K562 (cell line): ENCODE measurements at regions not wholly inside any gene's neighbourhood (a gene's known extent, or its start where the extent isn't known, plus 50 kb on each side); places are given as distances from the start of the nearest gene placed in this dataset.

Source experiments
- ATAC-seq: fragments of 200-7000 bp; cut with Tn5 transposase; 3 replicates; pipeline ENCODE4 v1.9.1; 2020; ENCODE audit warnings: moderate library complexity
- BruUV-seq: library from RNA; stranded (reverse); fragments of 400-500 nt; replicated peaks from 2 replicates; lab custom pipeline; 2021; lab: Mats Ljungman, UMichigan
- CTCF ChIA-PET: fragments of 300-600 bp; formaldehyde crosslinking; extraction: SDS; loops from one replicate; lab custom pipeline; 2021; ENCODE audit warnings: low intra/inter-chr PET ratio; lab: Yijun Ruan, JAX
- POLR2A ChIA-PET: fragments of 300-600, 350-650 bp; sonication (Branson Sonifier 250); formaldehyde crosslinking; extraction: SDS; loops from one replicate; lab custom pipeline; 2021; ENCODE audit warnings: antibody characterized with exemption, inconsistent platforms; lab: Yijun Ruan, JAX
- DNase-seq, 4 experiments: peaks; one replicate each; pipeline versions ENCODE4 v3.0.0 to v3.0.0-alpha.2; 2011 to 2018; ENCODE audit warnings: low spot score in 3 of 4, mixed read lengths in 3 of 4; ENCODE audit errors: extremely low read depth in 1 of 4
- FAIRE-seq: peaks from 2 replicates; lab custom pipeline; 2011; peaks lifted over from hg19 to GRCh38; lab: Jason Lieb, UNC
- H2AFZ ChIP-seq: 2 replicates; pipeline ENCODE4 v1.6.0; 2011; ENCODE audit warnings: low read depth, low read length, control low read depth, inconsistent platforms
- H3K27ac ChIP-seq: fragments of 200-600 bp; 3 replicates; pipeline ENCODE4 v1.8.0; 2011; ENCODE audit warnings: low read depth, mild to moderate bottlenecking, control low read depth, inconsistent platforms, low read length, moderate library complexity, mixed read lengths; ENCODE audit errors: extremely low read depth
- H3K27me3 ChIP-seq, 2 experiments: fragments of 300-600 bp in 1 of 2; 2 replicates in 1 of 2; 3 replicates in 1 of 2; pipeline versions ENCODE4 v1.6.0 to v1.8.0; 2011; ENCODE audit warnings: inconsistent platforms in 2 of 2, low read length in 2 of 2, mild to moderate bottlenecking in 1 of 2, mixed read lengths in 1 of 2, moderate library complexity in 1 of 2; ENCODE audit not compliant: control insufficient read depth in 2 of 2, insufficient read depth in 2 of 2
- H3K36me3 ChIP-seq: fragments of 300-600 bp; 3 replicates; pipeline ENCODE4 v1.8.0; 2011; ENCODE audit warnings: mild to moderate bottlenecking, low read length, inconsistent platforms; ENCODE audit not compliant: control insufficient read depth, insufficient read depth
- H3K4me1 ChIP-seq, 2 experiments: fragments of 200-600 bp in 1 of 2; replicated peaks in 1 of 2; 2 replicates in 1 of 2; 3 replicates in 1 of 2; pipeline versions ENCODE4 v1.5.1 to v1.8.0; 2011; ENCODE audit warnings: inconsistent platforms in 2 of 2, low read length in 2 of 2, mild to moderate bottlenecking in 1 of 2, mixed read lengths in 1 of 2, moderate library complexity in 1 of 2; ENCODE audit not compliant: control insufficient read depth in 2 of 2, insufficient read depth in 2 of 2
- H3K4me2 ChIP-seq: 2 replicates; pipeline ENCODE4 v1.6.1; 2011; ENCODE audit warnings: low read length, control low read depth, inconsistent platforms, mixed read lengths; ENCODE audit not compliant: insufficient read depth
- H3K4me3 ChIP-seq: fragments of 200-600 bp; sonication (generic), shearing (Covaris generic); 2 replicates; pipeline ENCODE4 v1.5.1; 2016; ENCODE audit warnings: control low read depth, inconsistent platforms
- H3K79me2 ChIP-seq: fragments of 200-600 bp; 3 replicates; pipeline ENCODE4 v1.8.0; 2011; ENCODE audit warnings: low read length, inconsistent platforms; ENCODE audit not compliant: control insufficient read depth, insufficient read depth
- H3K9ac ChIP-seq, 2 experiments: 2 replicates each; pipeline versions ENCODE4 v1.6.0 to v1.6.1; 2011; ENCODE audit warnings: low read depth in 2 of 2, low read length in 2 of 2, control low read depth in 1 of 2, inconsistent platforms in 1 of 2, mild to moderate bottlenecking in 1 of 2, mixed read lengths in 1 of 2; ENCODE audit not compliant: insufficient read depth in 1 of 2
- H3K9me1 ChIP-seq: one replicate; pipeline ENCODE4 v1.6.0; 2011; ENCODE audit warnings: inconsistent platforms, mild to moderate bottlenecking, low read length, moderate library complexity; ENCODE audit not compliant: control insufficient read depth, insufficient read depth
- H3K9me3 ChIP-seq: replicated peaks from 2 replicates; pipeline ENCODE4 v1.5.1; 2011; ENCODE audit warnings: low read depth, low read length, inconsistent platforms; ENCODE audit not compliant: control insufficient read depth, insufficient read depth
- H4K20me1 ChIP-seq: replicated peaks from 2 replicates; pipeline ENCODE4 v1.6.1; 2011; ENCODE audit warnings: low read length, inconsistent platforms, mixed read lengths; ENCODE audit not compliant: control insufficient read depth, insufficient read depth
- FOXO4 ChIP-seq: fragments of 450-650 bp; formaldehyde crosslinking; IDR thresholded peaks from 2 replicates; pipeline ENCODE4 v1.4.0; 2020; ENCODE audit warnings: mild to moderate bottlenecking, moderate library complexity
- GTF2F1 ChIP-seq: IDR thresholded peaks from 2 replicates; pipeline ENCODE4 v1.6.1; 2011; ENCODE audit warnings: low read depth, low read length, improper control_type of control experiment
- ILK ChIP-seq: fragments of 450-650 bp; IDR thresholded peaks from 2 replicates; pipeline ENCODE4 v1.6.1; 2016; ENCODE audit warnings: missing genetic modification characterization, low read depth, mild to moderate bottlenecking, missing compliant biosample characterization, moderate library complexity, borderline replicate concordance
- MAFK ChIP-seq: IDR thresholded peaks from 2 replicates; pipeline ENCODE4 v1.6.1; 2011; ENCODE audit warnings: low read length, improper control_type of control experiment
- PRMT5 ChIP-seq: sonication (generic); formaldehyde crosslinking; IDR thresholded peaks from 2 replicates; pipeline ENCODE4 v1.5.0; 2020; ENCODE audit warnings: missing genetic modification reagents
- TAL1 ChIP-seq: fragments of 450-650 bp; IDR thresholded peaks from 2 replicates; pipeline ENCODE4 v1.6.1; 2016; ENCODE audit warnings: mild to moderate bottlenecking
- ZFP91 ChIP-seq: sonication (generic); formaldehyde crosslinking; IDR thresholded peaks from 2 replicates; pipeline ENCODE4 v1.8.0; 2022; ENCODE audit warnings: mild to moderate bottlenecking, missing genetic modification reagents
- ZNF253 ChIP-seq: fragments of 250-450 bp; sonication (Bioruptor Pico); conservative IDR thresholded peaks from 2 replicates; pipeline ENCODE4 v1.6.1; 2021; ENCODE audit warnings: mild to moderate bottlenecking
- ZNF316 ChIP-seq: fragments of 450-650 bp; IDR thresholded peaks from 2 replicates; pipeline ENCODE4 v1.6.1; 2016
- WGBS: fragments of 100-300 bp; shearing (Covaris generic); methylation state at CpG from one replicate; pipeline ENCODE4 v1.1.6; 2016; ENCODE audit warnings: low coverage, mixed read lengths; ENCODE audit not compliant: insufficient coverage; ENCODE audit errors: missing lambda C conversion rate; 5-methylcytosine and 5-hydroxymethylcytosine counted together
- in situ Hi-C: fragments of 300-500 bp; cut with MboI; formaldehyde crosslinking; loops from 4 replicates; pipeline ENCODE4 v1.15.0; 2018; ENCODE audit warnings: inconsistent platforms, mixed read lengths
- intact Hi-C: fragments of 100-400 bp; cut with micrococcal nuclease; formaldehyde crosslinking; loops from 2 replicates; pipeline ENCODE4 v1.14.2; 2022
- TF ChIP-seq, protein P1 (sequence below), 2 experiments: fragments of 200-800 bp in 1 of 2; sonication (Bioruptor generic) in 1 of 2; sonication (generic) in 1 of 2; formaldehyde crosslinking in 1 of 2; IDR thresholded peaks in 1 of 2; conservative IDR thresholded peaks in 1 of 2; 2 replicates each; pipeline versions ENCODE4 v1.5.0 to v1.6.1; 2016 to 2020; ENCODE audit warnings: missing compliant biosample characterization in 1 of 2, missing genetic modification characterization in 1 of 2, missing genetic modification reagents in 1 of 2
- TF ChIP-seq, protein P2 (sequence below): fragments of 450-650 bp; IDR thresholded peaks from 2 replicates; pipeline ENCODE4 v1.6.1; 2018; ENCODE audit not compliant: partially characterized antibody

DNA sequence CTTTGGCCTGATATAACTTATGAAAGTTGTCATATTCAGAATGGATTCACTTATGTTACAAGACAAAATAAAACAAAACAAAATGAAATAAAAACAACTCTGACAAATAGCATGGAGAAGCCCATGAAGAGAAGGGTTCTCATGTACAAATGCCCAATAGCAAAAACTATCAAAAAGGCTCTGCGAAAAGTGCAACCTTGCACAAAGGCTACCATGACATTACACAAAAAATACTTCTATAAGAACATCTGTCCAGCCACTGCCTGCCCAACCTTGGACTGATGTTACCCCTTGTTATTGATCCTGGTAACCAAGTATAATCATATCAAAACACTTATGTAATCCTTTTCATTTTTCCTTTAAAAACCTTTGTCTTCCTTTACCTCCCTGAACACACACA lies 213.0 kb downstream of the ATP23 start:
- DNase-seq (no peak), FAIRE-seq (no peak), ATAC-seq (no peak)
- Histone ChIP-seq H3K27ac (no peak overlapping the region), H3K9ac (no peak overlapping the region), H3K4me3 (no peak overlapping the region), H3K27me3 (no peaks in the 10 kb centered on the region), H3K4me1 (no peaks in the 10 kb centered on the region), H3K4me2 (no peak overlapping the region), H3K9me1 (no peaks in the 10 kb centered on the region), H3K79me2 (no peaks in the 10 kb centered on the region), H4K20me1 (no peaks in the 10 kb centered on the region), H3K9me3 (no peaks in the 10 kb centered on the region), H3K36me3 (no peaks in the 10 kb centered on the region), H2AFZ (no peak overlapping the region)
- TF ChIP-seq, protein P1, sequence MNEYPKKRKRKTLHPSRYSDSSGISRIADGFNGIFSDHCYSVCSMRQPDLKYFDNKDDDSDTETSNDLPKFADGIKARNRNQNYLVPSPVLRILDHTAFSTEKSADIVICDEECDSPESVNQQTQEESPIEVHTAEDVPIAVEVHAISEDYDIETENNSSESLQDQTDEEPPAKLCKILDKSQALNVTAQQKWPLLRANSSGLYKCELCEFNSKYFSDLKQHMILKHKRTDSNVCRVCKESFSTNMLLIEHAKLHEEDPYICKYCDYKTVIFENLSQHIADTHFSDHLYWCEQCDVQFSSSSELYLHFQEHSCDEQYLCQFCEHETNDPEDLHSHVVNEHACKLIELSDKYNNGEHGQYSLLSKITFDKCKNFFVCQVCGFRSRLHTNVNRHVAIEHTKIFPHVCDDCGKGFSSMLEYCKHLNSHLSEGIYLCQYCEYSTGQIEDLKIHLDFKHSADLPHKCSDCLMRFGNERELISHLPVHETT (CRISPR knock-in tag; conservative IDR thresholded peaks at IDR 0.05 in 1 of 2, IDR thresholded peaks at IDR 0.05 in 1 of 2): no peak
- TF ChIP-seq ZFP91: no peak
- TF ChIP-seq ZNF253 (CRISPR knock-in tag): no peak
- no peak for TF ChIP-seq GTF2F1
- TF ChIP-seq MAFK: 0 out of 2 replicates have a peak, but pooled peaks have one; percentile 15
- no peak for TF ChIP-seq FOXO4 (CRISPR knock-in tag)
- no peak for TF ChIP-seq PRMT5
- no peak for TF ChIP-seq ILK (tag)
- 0 out of 2 replicates have a peak, but pooled peaks have one; percentile 3 for TF ChIP-seq ZNF316
- no peak for TF ChIP-seq TAL1
- TF ChIP-seq, protein P2, sequence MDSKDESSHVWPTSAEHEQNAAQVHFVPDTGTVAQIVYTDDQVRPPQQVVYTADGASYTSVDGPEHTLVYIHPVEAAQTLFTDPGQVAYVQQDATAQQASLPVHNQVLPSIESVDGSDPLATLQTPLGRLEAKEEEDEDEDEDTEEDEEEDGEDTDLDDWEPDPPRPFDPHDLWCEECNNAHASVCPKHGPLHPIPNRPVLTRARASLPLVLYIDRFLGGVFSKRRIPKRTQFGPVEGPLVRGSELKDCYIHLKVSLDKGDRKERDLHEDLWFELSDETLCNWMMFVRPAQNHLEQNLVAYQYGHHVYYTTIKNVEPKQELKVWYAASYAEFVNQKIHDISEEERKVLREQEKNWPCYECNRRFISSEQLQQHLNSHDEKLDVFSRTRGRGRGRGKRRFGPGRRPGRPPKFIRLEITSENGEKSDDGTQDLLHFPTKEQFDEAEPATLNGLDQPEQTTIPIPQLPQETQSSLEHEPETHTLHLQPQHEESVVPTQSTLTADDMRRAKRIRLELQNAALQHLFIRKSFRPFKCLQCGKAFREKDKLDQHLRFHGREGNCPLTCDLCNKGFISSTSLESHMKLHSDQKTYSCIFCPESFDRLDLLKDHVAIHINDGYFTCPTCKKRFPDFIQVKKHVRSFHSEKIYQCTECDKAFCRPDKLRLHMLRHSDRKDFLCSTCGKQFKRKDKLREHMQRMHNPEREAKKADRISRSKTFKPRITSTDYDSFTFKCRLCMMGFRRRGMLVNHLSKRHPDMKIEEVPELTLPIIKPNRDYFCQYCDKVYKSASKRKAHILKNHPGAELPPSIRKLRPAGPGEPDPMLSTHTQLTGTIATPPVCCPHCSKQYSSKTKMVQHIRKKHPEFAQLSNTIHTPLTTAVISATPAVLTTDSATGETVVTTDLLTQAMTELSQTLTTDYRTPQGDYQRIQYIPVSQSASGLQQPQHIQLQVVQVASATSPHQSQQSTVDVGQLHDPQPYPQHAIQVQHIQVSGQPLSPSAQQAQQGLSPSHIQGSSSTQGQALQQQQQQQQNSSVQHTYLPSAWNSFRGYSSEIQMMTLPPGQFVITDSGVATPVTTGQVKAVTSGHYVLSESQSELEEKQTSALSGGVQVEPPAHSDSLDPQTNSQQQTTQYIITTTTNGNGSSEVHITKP: no peak
- 0% methylated on average over 1 of the region's 1 CpG for WGBS
- POLR2A ChIA-PET: no interaction called here
- intact Hi-C loops (no loop called here), in situ Hi-C loops (no loop called here)
- CTCF ChIA-PET: no interaction called here
- BruUV-seq: no TSS peak
